HTR-8/SVneo (cell line): ENCODE measurements at regions not wholly inside any gene's neighbourhood (a gene's known extent, or its start where the extent isn't known, plus 50 kb on each side); places are given as distances from the start of the nearest gene placed in this dataset.
"Not testable (repeated sequence)": the region's sequence is repeated elsewhere in the genome, so short reads cannot be mapped to it uniquely, and the experiment has no call there.

Experiments
- DNase-seq: peaks from one replicate; pipeline ENCODE4 v3.0.0; 2011; ENCODE audit warnings: low spot score, mixed read lengths; ENCODE audit not compliant: insufficient read length
- FAIRE-seq: peaks from 2 replicates; lab custom pipeline; 2011; peaks lifted over from hg19 to GRCh38; lab: Jason Lieb, UNC

GRCh38 chr9:6106711-6107339, 91.4 kb upstream of the RANBP6 start:
- DNase-seq, result peak; percentile 34
- FAIRE-seq, result no peak

- DNase-seq (no peak), FAIRE-seq (no peak)
These were observed 90.3 kb upstream of the RANBP6 start for GRCh38 chr9:6105738-6106137.

GRCh38 chr9:6104406-6104805, 89.0 kb upstream of the RANBP6 start:
- FAIRE-seq, DNase-seq: not testable (repeated sequence)

GRCh38 chr9:6103911-6104310, 88.5 kb upstream of the RANBP6 start:
- not testable (repeated sequence) for FAIRE-seq

GRCh38 chr9:6102336-6102987, 87.0 kb upstream of the RANBP6 start:
- FAIRE-seq, DNase-seq: not testable (repeated sequence)

More at GRCh38 chr9:6103911-6104310, 88.5 kb upstream of the RANBP6 start:
- DNase-seq, result not testable (repeated sequence)

GRCh38 chr9:6101725-6102124, 86.3 kb upstream of the RANBP6 start:
- not testable (repeated sequence) for FAIRE-seq, DNase-seq

GRCh38 chr9:6099346-6099745, 83.9 kb upstream of the RANBP6 start:
- not testable (repeated sequence) for FAIRE-seq, DNase-seq

GRCh38 chr9:6098431-6098830, 83.0 kb upstream of the RANBP6 start:
- DNase-seq, result no peak
- no peak for FAIRE-seq

- FAIRE-seq (no peak), DNase-seq (no peak)
These were observed 81.4 kb upstream of the RANBP6 start for GRCh38 chr9:6096821-6097220.

- DNase-seq (no peak), FAIRE-seq (no peak)
These were observed 75.1 kb upstream of the RANBP6 start for GRCh38 chr9:6090277-6091210.

GRCh38 chr9:6089300-6089699, 73.9 kb upstream of the RANBP6 start:
- DNase-seq (no peak), FAIRE-seq (no peak)

GRCh38 chr9:6086006-6086655, 70.7 kb upstream of the RANBP6 start:
- FAIRE-seq, result peak; percentile 54
- DNase-seq, result no peak

- FAIRE-seq, result peak; percentile 46
- peak; percentile 71 for DNase-seq
These were observed 64.8 kb upstream of the RANBP6 start for GRCh38 chr9:6080154-6080716.

GRCh38 chr9:6079386-6079785, 64.0 kb upstream of the RANBP6 start:
- FAIRE-seq (no peak), DNase-seq (no peak)

GRCh38 chr9:6078382-6079105, 63.1 kb upstream of the RANBP6 start:
- DNase-seq (no peak), FAIRE-seq (no peak)

- DNase-seq (no peak), FAIRE-seq (no peak)
These were observed 61.4 kb upstream of the RANBP6 start for GRCh38 chr9:6076851-6077250.

- FAIRE-seq (no peak), DNase-seq (no peak)
These were observed 58.3 kb upstream of the RANBP6 start for GRCh38 chr9:6073731-6074130.

- DNase-seq, result no peak
- no peak for FAIRE-seq
These were observed 57.4 kb upstream of the RANBP6 start for GRCh38 chr9:6072865-6073264.

GRCh38 chr9:6072453-6072852, 57.0 kb upstream of the RANBP6 start:
- FAIRE-seq (no peak), DNase-seq (no peak)
